ENCODE measurements at regions not wholly inside any gene's neighbourhood (a gene's known extent, or its start where the extent isn't known, plus 50 kb on each side); places are given as distances from the start of the nearest gene placed in this dataset.

DNA sequence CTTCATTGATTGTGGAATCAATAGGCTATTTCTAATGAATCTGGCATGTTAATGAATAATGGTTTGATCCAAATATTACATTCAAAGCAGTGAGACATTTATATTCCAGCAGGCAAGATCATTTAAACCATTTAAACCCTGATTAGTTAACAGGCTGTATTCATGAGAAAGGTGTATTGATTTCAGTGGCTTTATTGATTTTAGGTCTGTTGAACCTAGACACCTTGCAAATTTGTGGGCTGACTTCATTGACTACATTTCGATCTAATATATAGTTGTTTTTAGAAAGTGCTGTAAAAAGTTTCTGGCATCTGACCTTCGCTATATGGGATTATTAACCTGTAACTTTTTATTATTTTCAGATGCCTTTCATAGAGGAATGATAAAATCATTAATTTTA, 900.1 kb upstream of the CITED2 start:
- Histone ChIP-seq H3K27me3 (no peaks in the 10 kb centered on the region), H4K20me1 (ENCODE audit: insufficient read depth, poor library complexity, severe bottlenecking) (no peaks in the 10 kb centered on the region), H3K36me3 (replicated peaks; ENCODE audit: insufficient read depth, low read depth) (no peaks in the 10 kb centered on the region), H3K79me2 (no peaks in the 10 kb centered on the region), H3K27ac (no peak overlapping the region), H3K4me1 (ENCODE audit: insufficient read depth) (no peaks in the 10 kb centered on the region), H2AFZ (no peak overlapping the region), H3K9me2 (replicated peaks; ENCODE audit: insufficient read depth) (no peaks in the 10 kb centered on the region), H3K4me2 (no peak overlapping the region), H3K9me3 (ENCODE audit: low read depth) (no peaks in the 10 kb centered on the region), H3K4me3 (no peak overlapping the region)
- no peak for DNase-seq (ENCODE audit: low spot score)
- TF ChIP-seq EZH2phosphoT487 (IDR thresholded peaks at IDR 0.05; ENCODE audit: low read depth, severe bottlenecking, unreplicated experiment) = no peak
- no peak for TF ChIP-seq EZH2 (IDR thresholded peaks at IDR 0.05; ENCODE audit: borderline replicate concordance)
- TF ChIP-seq, protein P1, sequence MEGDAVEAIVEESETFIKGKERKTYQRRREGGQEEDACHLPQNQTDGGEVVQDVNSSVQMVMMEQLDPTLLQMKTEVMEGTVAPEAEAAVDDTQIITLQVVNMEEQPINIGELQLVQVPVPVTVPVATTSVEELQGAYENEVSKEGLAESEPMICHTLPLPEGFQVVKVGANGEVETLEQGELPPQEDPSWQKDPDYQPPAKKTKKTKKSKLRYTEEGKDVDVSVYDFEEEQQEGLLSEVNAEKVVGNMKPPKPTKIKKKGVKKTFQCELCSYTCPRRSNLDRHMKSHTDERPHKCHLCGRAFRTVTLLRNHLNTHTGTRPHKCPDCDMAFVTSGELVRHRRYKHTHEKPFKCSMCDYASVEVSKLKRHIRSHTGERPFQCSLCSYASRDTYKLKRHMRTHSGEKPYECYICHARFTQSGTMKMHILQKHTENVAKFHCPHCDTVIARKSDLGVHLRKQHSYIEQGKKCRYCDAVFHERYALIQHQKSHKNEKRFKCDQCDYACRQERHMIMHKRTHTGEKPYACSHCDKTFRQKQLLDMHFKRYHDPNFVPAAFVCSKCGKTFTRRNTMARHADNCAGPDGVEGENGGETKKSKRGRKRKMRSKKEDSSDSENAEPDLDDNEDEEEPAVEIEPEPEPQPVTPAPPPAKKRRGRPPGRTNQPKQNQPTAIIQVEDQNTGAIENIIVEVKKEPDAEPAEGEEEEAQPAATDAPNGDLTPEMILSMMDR (IDR thresholded peaks at IDR 0.05; ENCODE audit: poor library complexity) = no peak
- 86% methylated on average over 2 of the region's 2 CpGs for WGBS (ENCODE audit: low lambda C conversion rate, missing lambda C conversion rate)

DNA sequence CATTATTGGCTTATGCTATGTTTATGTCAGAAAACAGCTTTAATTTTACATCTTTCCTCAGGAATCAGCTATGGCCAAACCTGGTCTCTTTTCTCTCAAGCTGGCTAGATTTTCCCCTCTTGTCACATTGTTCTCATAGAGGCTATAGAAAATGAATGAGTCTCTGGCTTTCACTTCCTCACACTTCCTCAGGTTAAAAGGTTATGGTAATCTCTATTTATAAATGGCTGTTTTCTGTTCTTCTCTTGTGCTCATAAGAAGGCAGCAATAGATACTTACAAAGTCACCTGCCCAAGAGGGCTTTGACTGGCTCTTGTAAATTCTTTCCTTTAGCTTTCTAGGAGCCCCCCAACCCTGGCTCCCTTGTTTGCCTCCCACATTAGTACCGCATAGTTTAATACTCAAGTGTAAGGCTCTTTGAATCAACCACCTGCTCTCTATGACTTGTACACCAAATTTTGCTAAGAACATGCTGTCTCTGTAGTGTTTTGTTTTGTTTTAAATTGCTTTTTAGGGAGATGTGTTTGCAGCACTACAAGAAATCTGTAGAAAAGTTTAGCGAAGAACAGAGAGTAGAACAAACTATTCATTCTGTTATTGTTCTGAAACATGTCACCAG, 897.4 kb upstream of the CITED2 start:
- no peak for DNase-seq (ENCODE audit: low spot score)
- no peaks in the 10 kb centered on the region for H4K20me1 ChIP-seq (ENCODE audit: insufficient read depth, poor library complexity, severe bottlenecking)
- H3K27me3 ChIP-seq = no peaks in the 10 kb centered on the region
- no peak overlapping the region for H3K4me3 ChIP-seq
- no peaks in the 10 kb centered on the region for H3K4me1 ChIP-seq (ENCODE audit: insufficient read depth)
- no peaks in the 10 kb centered on the region for H3K79me2 ChIP-seq
- no peak for TF ChIP-seq EZH2 (IDR thresholded peaks at IDR 0.05; ENCODE audit: borderline replicate concordance)
- TF ChIP-seq, protein P1 (IDR thresholded peaks at IDR 0.05; ENCODE audit: poor library complexity) = no peak
- no peak for TF ChIP-seq EZH2phosphoT487 (IDR thresholded peaks at IDR 0.05; ENCODE audit: low read depth, severe bottlenecking, unreplicated experiment)
- no peaks in the 10 kb centered on the region for H3K9me3 ChIP-seq (ENCODE audit: low read depth)
- WGBS (ENCODE audit: low lambda C conversion rate, missing lambda C conversion rate) = 91% methylated on average over 2 of the region's 2 CpGs
- no peak overlapping the region for H3K4me2 ChIP-seq
- no peak overlapping the region for H3K27ac ChIP-seq
- H3K9me2 ChIP-seq (replicated peaks; ENCODE audit: insufficient read depth) = no peaks in the 10 kb centered on the region
- H2AFZ ChIP-seq = no peak overlapping the region
- H3K36me3 ChIP-seq (replicated peaks; ENCODE audit: insufficient read depth, low read depth) = no peaks in the 10 kb centered on the region

DNA sequence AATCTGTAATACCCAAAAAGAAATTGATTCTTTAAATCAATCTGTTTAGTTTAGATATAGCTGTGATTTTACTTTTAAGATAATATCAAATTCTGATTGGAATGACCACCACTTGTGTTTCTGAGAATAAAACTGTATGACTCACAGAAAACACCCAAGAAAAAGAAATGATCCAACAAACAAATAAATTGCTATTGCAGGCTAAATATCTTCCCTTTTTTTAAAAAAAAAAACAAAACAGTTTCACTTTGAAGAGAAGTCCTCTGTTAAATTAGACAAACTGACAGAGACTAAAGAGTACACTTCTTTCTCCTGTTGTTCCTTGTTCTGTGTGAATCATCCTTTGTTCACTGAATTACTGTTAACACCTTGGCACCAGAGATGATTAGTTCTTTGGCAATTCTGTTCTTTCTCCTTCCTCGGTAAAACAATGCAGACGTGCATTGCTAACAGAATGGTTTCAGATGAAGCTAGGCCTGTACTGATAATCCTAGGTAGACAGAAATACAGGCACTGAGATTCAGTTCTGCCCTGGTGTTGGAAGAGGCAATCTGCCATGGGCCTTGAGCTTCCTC, 895.2 kb upstream of the CITED2 start:
- no peak overlapping the region for H3K4me2 ChIP-seq
- H3K4me1 ChIP-seq (ENCODE audit: insufficient read depth) = no peaks in the 10 kb centered on the region
- H3K4me3 ChIP-seq = no peak overlapping the region
- DNase-seq (ENCODE audit: low spot score) = no peak
- no peak for TF ChIP-seq EZH2 (IDR thresholded peaks at IDR 0.05; ENCODE audit: borderline replicate concordance)
- TF ChIP-seq EZH2phosphoT487 (IDR thresholded peaks at IDR 0.05; ENCODE audit: low read depth, severe bottlenecking, unreplicated experiment) = no peak
- TF ChIP-seq, protein P1 (IDR thresholded peaks at IDR 0.05; ENCODE audit: poor library complexity) = no peak
- H3K36me3 ChIP-seq (replicated peaks; ENCODE audit: insufficient read depth, low read depth) = no peaks in the 10 kb centered on the region
- no peaks in the 10 kb centered on the region for H3K9me3 ChIP-seq (ENCODE audit: low read depth)
- 80% methylated on average over 2 of the region's 2 CpGs for WGBS (ENCODE audit: low lambda C conversion rate, missing lambda C conversion rate)
- H4K20me1 ChIP-seq (ENCODE audit: insufficient read depth, poor library complexity, severe bottlenecking) = no peaks in the 10 kb centered on the region
- no peaks in the 10 kb centered on the region for H3K27me3 ChIP-seq
- no peak overlapping the region for H2AFZ ChIP-seq
- H3K79me2 ChIP-seq = no peaks in the 10 kb centered on the region
- no peaks in the 10 kb centered on the region for H3K9me2 ChIP-seq (replicated peaks; ENCODE audit: insufficient read depth)
- H3K27ac ChIP-seq = no peak overlapping the region

Data from hepatocyte (in vitro differentiated cells).